ENCODE measurements at regions not wholly inside any gene's neighbourhood (a gene's known extent, or its start where the extent isn't known, plus 50 kb on each side); places are given as distances from the start of the nearest gene placed in this dataset.

DNA sequence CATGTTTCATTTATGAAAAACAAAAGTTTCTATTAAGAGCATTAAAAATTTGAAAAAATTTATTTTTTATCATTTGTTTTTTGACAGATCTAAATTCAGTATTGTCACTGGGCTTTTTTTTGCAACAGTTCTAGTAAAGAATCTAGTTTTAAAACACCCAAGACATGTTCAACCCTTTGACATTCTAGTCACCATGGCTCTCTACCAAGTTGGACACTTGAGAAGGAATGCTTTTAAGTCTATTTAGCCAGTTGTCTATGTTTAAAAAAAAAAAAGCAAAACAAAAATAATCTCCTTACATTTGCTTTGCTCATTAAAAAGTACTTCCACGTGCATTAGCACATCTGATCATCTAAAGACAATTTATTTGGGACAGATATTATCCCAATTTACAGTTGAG is 417.5 kb downstream of the RSL24D1 start:
- TF ChIP-seq, protein P1, sequence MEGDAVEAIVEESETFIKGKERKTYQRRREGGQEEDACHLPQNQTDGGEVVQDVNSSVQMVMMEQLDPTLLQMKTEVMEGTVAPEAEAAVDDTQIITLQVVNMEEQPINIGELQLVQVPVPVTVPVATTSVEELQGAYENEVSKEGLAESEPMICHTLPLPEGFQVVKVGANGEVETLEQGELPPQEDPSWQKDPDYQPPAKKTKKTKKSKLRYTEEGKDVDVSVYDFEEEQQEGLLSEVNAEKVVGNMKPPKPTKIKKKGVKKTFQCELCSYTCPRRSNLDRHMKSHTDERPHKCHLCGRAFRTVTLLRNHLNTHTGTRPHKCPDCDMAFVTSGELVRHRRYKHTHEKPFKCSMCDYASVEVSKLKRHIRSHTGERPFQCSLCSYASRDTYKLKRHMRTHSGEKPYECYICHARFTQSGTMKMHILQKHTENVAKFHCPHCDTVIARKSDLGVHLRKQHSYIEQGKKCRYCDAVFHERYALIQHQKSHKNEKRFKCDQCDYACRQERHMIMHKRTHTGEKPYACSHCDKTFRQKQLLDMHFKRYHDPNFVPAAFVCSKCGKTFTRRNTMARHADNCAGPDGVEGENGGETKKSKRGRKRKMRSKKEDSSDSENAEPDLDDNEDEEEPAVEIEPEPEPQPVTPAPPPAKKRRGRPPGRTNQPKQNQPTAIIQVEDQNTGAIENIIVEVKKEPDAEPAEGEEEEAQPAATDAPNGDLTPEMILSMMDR (IDR thresholded peaks at IDR 0.05) = no peak
- TF ChIP-seq EZH2 (IDR thresholded peaks at IDR 0.05) = no peak
